H1 (cell line): ENCODE measurements at regions not wholly inside any gene's neighbourhood (a gene's known extent, or its start where the extent isn't known, plus 50 kb on each side); places are given as distances from the start of the nearest gene placed in this dataset.

Experiments
- EGR1 ChIP-seq: IDR thresholded peaks from 2 replicates; pipeline ENCODE4 v1.6.1; 2011; ENCODE audit warnings: low read depth, low read length, borderline replicate concordance
- GTF2F1 ChIP-seq: IDR thresholded peaks from 2 replicates; pipeline ENCODE4 v1.6.1; 2012; ENCODE audit warnings: low read depth, low read length, improper control_type of control experiment, borderline replicate concordance
- POLR2A ChIP-seq, 2 experiments: IDR thresholded peaks; 1 replicate in 1 of 2; 2 replicates in 1 of 2; pipeline ENCODE4 v1.6.1; 2011; ENCODE audit warnings: low read depth in 2 of 2, low read length in 2 of 2, mild to moderate bottlenecking in 2 of 2; ENCODE audit errors: control extremely low read depth in 1 of 2
- SIX5 ChIP-seq: IDR thresholded peaks from 2 replicates; pipeline ENCODE4 v1.6.1; 2011; ENCODE audit warnings: mild to moderate bottlenecking, low read depth, low read length
- SP1 ChIP-seq: IDR thresholded peaks from 2 replicates; pipeline ENCODE4 v1.6.1; 2011; ENCODE audit warnings: low read depth, low read length
- ZNF274 ChIP-seq: IDR thresholded peaks from 2 replicates; pipeline ENCODE4 v1.7.0; 2012; ENCODE audit warnings: low read length, borderline replicate concordance; ENCODE audit errors: extremely low read depth
- TF ChIP-seq, protein P1 (sequence below): fragments of 300-600 bp; sonication (generic); IDR thresholded peaks from 2 replicates; pipeline ENCODE4 v1.7.1; 2012; ENCODE audit warnings: low read length, moderate library complexity, mild to moderate bottlenecking, inconsistent platforms; ENCODE audit not compliant: insufficient replicate concordance
- TF ChIP-seq, protein P2 (sequence below): IDR thresholded peaks from 2 replicates; pipeline ENCODE4 v1.6.1; 2011; ENCODE audit warnings: low read length, improper control_type of control experiment
- TF ChIP-seq, protein P3 (sequence below), 3 experiments: IDR thresholded peaks; 1 replicate in 2 of 3; 2 replicates in 1 of 3; pipeline versions ENCODE4 v1.5.1 to v1.6.1; 2011; ENCODE audit warnings: low read length in 3 of 3, mild to moderate bottlenecking in 3 of 3, inconsistent platforms in 2 of 3, low read depth in 1 of 3, moderate library complexity in 1 of 3; ENCODE audit not compliant: insufficient read depth in 1 of 3; ENCODE audit errors: control extremely low read depth in 1 of 3

DNA sequence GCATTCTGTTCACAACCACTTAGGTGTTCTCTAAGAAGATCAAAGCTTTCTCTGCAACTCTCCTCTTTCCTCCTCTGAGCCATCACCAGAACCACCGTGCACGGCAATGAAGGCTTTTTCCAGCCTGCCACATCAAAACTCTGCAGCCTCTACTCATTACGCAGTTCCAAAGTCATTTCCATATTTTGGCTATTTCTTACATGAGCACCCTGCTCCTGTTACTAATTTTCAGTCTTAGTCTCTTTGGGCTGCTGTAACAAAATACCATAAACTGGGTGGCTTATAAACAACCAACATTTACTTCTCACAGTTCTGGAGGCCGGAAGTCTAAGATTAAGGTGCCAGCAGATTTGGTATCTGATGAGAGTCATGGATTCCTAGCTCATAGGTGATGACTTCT, 70.4 kb upstream of the THBS2 start (continued):
- TF ChIP-seq, protein P1, sequence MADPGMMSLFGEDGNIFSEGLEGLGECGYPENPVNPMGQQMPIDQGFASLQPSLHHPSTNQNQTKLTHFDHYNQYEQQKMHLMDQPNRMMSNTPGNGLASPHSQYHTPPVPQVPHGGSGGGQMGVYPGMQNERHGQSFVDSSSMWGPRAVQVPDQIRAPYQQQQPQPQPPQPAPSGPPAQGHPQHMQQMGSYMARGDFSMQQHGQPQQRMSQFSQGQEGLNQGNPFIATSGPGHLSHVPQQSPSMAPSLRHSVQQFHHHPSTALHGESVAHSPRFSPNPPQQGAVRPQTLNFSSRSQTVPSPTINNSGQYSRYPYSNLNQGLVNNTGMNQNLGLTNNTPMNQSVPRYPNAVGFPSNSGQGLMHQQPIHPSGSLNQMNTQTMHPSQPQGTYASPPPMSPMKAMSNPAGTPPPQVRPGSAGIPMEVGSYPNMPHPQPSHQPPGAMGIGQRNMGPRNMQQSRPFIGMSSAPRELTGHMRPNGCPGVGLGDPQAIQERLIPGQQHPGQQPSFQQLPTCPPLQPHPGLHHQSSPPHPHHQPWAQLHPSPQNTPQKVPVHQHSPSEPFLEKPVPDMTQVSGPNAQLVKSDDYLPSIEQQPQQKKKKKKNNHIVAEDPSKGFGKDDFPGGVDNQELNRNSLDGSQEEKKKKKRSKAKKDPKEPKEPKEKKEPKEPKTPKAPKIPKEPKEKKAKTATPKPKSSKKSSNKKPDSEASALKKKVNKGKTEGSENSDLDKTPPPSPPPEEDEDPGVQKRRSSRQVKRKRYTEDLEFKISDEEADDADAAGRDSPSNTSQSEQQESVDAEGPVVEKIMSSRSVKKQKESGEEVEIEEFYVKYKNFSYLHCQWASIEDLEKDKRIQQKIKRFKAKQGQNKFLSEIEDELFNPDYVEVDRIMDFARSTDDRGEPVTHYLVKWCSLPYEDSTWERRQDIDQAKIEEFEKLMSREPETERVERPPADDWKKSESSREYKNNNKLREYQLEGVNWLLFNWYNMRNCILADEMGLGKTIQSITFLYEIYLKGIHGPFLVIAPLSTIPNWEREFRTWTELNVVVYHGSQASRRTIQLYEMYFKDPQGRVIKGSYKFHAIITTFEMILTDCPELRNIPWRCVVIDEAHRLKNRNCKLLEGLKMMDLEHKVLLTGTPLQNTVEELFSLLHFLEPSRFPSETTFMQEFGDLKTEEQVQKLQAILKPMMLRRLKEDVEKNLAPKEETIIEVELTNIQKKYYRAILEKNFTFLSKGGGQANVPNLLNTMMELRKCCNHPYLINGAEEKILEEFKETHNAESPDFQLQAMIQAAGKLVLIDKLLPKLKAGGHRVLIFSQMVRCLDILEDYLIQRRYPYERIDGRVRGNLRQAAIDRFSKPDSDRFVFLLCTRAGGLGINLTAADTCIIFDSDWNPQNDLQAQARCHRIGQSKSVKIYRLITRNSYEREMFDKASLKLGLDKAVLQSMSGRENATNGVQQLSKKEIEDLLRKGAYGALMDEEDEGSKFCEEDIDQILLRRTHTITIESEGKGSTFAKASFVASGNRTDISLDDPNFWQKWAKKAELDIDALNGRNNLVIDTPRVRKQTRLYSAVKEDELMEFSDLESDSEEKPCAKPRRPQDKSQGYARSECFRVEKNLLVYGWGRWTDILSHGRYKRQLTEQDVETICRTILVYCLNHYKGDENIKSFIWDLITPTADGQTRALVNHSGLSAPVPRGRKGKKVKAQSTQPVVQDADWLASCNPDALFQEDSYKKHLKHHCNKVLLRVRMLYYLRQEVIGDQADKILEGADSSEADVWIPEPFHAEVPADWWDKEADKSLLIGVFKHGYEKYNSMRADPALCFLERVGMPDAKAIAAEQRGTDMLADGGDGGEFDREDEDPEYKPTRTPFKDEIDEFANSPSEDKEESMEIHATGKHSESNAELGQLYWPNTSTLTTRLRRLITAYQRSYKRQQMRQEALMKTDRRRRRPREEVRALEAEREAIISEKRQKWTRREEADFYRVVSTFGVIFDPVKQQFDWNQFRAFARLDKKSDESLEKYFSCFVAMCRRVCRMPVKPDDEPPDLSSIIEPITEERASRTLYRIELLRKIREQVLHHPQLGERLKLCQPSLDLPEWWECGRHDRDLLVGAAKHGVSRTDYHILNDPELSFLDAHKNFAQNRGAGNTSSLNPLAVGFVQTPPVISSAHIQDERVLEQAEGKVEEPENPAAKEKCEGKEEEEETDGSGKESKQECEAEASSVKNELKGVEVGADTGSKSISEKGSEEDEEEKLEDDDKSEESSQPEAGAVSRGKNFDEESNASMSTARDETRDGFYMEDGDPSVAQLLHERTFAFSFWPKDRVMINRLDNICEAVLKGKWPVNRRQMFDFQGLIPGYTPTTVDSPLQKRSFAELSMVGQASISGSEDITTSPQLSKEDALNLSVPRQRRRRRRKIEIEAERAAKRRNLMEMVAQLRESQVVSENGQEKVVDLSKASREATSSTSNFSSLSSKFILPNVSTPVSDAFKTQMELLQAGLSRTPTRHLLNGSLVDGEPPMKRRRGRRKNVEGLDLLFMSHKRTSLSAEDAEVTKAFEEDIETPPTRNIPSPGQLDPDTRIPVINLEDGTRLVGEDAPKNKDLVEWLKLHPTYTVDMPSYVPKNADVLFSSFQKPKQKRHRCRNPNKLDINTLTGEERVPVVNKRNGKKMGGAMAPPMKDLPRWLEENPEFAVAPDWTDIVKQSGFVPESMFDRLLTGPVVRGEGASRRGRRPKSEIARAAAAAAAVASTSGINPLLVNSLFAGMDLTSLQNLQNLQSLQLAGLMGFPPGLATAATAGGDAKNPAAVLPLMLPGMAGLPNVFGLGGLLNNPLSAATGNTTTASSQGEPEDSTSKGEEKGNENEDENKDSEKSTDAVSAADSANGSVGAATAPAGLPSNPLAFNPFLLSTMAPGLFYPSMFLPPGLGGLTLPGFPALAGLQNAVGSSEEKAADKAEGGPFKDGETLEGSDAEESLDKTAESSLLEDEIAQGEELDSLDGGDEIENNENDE: no peak
- TF ChIP-seq ZNF274 (no peak), GTF2F1 (no peak), EGR1 (no peak), SIX5 (no peak), POLR2A (IDR thresholded peaks at IDR 0.05; ENCODE audit: control extremely low read depth in 1 of 2, low read depth in 2 of 2, low read length in 2 of 2) (no peak), SP1 (no peak)
- TF ChIP-seq, protein P2, sequence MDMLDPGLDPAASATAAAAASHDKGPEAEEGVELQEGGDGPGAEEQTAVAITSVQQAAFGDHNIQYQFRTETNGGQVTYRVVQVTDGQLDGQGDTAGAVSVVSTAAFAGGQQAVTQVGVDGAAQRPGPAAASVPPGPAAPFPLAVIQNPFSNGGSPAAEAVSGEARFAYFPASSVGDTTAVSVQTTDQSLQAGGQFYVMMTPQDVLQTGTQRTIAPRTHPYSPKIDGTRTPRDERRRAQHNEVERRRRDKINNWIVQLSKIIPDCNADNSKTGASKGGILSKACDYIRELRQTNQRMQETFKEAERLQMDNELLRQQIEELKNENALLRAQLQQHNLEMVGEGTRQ: no peak
- TF ChIP-seq, protein P3, sequence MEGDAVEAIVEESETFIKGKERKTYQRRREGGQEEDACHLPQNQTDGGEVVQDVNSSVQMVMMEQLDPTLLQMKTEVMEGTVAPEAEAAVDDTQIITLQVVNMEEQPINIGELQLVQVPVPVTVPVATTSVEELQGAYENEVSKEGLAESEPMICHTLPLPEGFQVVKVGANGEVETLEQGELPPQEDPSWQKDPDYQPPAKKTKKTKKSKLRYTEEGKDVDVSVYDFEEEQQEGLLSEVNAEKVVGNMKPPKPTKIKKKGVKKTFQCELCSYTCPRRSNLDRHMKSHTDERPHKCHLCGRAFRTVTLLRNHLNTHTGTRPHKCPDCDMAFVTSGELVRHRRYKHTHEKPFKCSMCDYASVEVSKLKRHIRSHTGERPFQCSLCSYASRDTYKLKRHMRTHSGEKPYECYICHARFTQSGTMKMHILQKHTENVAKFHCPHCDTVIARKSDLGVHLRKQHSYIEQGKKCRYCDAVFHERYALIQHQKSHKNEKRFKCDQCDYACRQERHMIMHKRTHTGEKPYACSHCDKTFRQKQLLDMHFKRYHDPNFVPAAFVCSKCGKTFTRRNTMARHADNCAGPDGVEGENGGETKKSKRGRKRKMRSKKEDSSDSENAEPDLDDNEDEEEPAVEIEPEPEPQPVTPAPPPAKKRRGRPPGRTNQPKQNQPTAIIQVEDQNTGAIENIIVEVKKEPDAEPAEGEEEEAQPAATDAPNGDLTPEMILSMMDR (IDR thresholded peaks at IDR 0.05; ENCODE audit: control extremely low read depth in 1 of 3, insufficient read depth in 1 of 3, low read depth in 1 of 3, low read length in 3 of 3): no peak
